ENCODE measurements at regions not wholly inside any gene's neighbourhood (a gene's known extent, or its start where the extent isn't known, plus 50 kb on each side); places are given as distances from the start of the nearest gene placed in this dataset.

DNA sequence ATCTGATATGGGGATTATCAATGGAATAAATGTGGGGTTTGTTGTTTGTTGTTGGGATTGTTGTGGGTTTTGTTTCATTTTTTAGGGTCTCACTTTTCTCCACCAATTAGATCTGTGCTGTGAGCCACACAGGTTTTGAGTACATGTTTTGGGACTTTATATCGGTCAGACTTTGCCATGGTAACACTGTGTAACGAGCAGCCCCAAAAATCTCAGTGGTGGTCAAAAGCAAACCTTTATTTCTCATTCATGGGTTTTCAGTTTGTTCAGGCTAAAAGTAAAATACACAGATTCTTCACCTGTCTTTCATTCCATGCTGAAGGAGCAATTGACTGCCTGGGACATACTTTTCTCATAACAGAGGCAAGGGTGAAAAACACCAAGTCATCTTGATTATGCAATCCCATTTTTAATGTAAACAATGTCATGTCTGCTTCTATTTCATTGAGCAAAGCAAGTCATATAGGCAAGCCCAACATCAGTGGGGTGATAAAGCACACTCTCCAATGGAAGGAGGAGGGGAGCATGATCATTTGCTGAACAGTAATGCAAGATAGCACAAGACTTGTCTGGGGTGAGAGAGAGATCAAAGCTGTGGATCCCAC is 101.1 kb upstream of the PLCB4 start:
- H3K36me3 ChIP-seq (ENCODE audit: insufficient read depth): no peaks in the 10 kb centered on the region
- Mint-ChIP-seq H3K36me3 (ENCODE audit: low read depth) (peaks cover 4% of the 10 kb centered on the region; the same call in 1 of the 3 replicates), H3K27ac (no peak overlapping the region), H3K4me1 (no peaks in the 10 kb centered on the region), H3K4me3 (no peak overlapping the region), H3K9me3 (peaks cover 11% of the 10 kb centered on the region), H3K27me3 (ENCODE audit: insufficient read depth, low read depth, poor library complexity) (no peaks in the 10 kb centered on the region)
- no peak for DNase-seq (ENCODE audit: low spot score)
- no peak overlapping the region for H3K27ac ChIP-seq (ENCODE audit: low read depth)
- H2AFZ ChIP-seq: no peak overlapping the region
- no peaks in the 10 kb centered on the region for H3K79me2 ChIP-seq (replicated peaks; ENCODE audit: insufficient read depth)
- no peak overlapping the region for H3K4me2 ChIP-seq
- no peak for ATAC-seq
- peaks cover 17% of the 10 kb centered on the region for H3K9me2 ChIP-seq (ENCODE audit: insufficient read depth)
- no peak overlapping the region for H3K4me3 ChIP-seq
- no peaks in the 10 kb centered on the region for H4K20me1 ChIP-seq (replicated peaks; ENCODE audit: insufficient read depth)
- no peaks in the 10 kb centered on the region for H3K27me3 ChIP-seq (ENCODE audit: insufficient read depth)
- TF ChIP-seq, protein P1, sequence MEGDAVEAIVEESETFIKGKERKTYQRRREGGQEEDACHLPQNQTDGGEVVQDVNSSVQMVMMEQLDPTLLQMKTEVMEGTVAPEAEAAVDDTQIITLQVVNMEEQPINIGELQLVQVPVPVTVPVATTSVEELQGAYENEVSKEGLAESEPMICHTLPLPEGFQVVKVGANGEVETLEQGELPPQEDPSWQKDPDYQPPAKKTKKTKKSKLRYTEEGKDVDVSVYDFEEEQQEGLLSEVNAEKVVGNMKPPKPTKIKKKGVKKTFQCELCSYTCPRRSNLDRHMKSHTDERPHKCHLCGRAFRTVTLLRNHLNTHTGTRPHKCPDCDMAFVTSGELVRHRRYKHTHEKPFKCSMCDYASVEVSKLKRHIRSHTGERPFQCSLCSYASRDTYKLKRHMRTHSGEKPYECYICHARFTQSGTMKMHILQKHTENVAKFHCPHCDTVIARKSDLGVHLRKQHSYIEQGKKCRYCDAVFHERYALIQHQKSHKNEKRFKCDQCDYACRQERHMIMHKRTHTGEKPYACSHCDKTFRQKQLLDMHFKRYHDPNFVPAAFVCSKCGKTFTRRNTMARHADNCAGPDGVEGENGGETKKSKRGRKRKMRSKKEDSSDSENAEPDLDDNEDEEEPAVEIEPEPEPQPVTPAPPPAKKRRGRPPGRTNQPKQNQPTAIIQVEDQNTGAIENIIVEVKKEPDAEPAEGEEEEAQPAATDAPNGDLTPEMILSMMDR (conservative IDR thresholded peaks at IDR 0.05; ENCODE audit: low read depth in 2 of 2): no peak
- TF ChIP-seq ZNF331 (CRISPR knock-in tag; IDR thresholded peaks at IDR 0.05; ENCODE audit: low read depth) (no peak), ZNF114 (CRISPR knock-in tag; IDR thresholded peaks at IDR 0.05) (no peak), POLR2AphosphoS5 (IDR thresholded peaks at IDR 0.05; ENCODE audit: low read depth) (no peak), CREB1 (CRISPR knock-in tag; IDR thresholded peaks at IDR 0.05; ENCODE audit: low read depth) (no peak), STAT1 (IDR thresholded peaks at IDR 0.05; ENCODE audit: unreplicated experiment) (no peak), JUNB (IDR thresholded peaks at IDR 0.05; ENCODE audit: unreplicated experiment) (no peak)
- TF ChIP-seq, protein P2, sequence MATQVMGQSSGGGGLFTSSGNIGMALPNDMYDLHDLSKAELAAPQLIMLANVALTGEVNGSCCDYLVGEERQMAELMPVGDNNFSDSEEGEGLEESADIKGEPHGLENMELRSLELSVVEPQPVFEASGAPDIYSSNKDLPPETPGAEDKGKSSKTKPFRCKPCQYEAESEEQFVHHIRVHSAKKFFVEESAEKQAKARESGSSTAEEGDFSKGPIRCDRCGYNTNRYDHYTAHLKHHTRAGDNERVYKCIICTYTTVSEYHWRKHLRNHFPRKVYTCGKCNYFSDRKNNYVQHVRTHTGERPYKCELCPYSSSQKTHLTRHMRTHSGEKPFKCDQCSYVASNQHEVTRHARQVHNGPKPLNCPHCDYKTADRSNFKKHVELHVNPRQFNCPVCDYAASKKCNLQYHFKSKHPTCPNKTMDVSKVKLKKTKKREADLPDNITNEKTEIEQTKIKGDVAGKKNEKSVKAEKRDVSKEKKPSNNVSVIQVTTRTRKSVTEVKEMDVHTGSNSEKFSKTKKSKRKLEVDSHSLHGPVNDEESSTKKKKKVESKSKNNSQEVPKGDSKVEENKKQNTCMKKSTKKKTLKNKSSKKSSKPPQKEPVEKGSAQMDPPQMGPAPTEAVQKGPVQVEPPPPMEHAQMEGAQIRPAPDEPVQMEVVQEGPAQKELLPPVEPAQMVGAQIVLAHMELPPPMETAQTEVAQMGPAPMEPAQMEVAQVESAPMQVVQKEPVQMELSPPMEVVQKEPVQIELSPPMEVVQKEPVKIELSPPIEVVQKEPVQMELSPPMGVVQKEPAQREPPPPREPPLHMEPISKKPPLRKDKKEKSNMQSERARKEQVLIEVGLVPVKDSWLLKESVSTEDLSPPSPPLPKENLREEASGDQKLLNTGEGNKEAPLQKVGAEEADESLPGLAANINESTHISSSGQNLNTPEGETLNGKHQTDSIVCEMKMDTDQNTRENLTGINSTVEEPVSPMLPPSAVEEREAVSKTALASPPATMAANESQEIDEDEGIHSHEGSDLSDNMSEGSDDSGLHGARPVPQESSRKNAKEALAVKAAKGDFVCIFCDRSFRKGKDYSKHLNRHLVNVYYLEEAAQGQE (IDR thresholded peaks at IDR 0.05; ENCODE audit: unreplicated experiment): no peak
- TF ChIP-seq, protein P3, sequence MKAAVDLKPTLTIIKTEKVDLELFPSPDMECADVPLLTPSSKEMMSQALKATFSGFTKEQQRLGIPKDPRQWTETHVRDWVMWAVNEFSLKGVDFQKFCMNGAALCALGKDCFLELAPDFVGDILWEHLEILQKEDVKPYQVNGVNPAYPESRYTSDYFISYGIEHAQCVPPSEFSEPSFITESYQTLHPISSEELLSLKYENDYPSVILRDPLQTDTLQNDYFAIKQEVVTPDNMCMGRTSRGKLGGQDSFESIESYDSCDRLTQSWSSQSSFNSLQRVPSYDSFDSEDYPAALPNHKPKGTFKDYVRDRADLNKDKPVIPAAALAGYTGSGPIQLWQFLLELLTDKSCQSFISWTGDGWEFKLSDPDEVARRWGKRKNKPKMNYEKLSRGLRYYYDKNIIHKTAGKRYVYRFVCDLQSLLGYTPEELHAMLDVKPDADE (IDR thresholded peaks at IDR 0.05): no peak
- TF ChIP-seq, protein P4, sequence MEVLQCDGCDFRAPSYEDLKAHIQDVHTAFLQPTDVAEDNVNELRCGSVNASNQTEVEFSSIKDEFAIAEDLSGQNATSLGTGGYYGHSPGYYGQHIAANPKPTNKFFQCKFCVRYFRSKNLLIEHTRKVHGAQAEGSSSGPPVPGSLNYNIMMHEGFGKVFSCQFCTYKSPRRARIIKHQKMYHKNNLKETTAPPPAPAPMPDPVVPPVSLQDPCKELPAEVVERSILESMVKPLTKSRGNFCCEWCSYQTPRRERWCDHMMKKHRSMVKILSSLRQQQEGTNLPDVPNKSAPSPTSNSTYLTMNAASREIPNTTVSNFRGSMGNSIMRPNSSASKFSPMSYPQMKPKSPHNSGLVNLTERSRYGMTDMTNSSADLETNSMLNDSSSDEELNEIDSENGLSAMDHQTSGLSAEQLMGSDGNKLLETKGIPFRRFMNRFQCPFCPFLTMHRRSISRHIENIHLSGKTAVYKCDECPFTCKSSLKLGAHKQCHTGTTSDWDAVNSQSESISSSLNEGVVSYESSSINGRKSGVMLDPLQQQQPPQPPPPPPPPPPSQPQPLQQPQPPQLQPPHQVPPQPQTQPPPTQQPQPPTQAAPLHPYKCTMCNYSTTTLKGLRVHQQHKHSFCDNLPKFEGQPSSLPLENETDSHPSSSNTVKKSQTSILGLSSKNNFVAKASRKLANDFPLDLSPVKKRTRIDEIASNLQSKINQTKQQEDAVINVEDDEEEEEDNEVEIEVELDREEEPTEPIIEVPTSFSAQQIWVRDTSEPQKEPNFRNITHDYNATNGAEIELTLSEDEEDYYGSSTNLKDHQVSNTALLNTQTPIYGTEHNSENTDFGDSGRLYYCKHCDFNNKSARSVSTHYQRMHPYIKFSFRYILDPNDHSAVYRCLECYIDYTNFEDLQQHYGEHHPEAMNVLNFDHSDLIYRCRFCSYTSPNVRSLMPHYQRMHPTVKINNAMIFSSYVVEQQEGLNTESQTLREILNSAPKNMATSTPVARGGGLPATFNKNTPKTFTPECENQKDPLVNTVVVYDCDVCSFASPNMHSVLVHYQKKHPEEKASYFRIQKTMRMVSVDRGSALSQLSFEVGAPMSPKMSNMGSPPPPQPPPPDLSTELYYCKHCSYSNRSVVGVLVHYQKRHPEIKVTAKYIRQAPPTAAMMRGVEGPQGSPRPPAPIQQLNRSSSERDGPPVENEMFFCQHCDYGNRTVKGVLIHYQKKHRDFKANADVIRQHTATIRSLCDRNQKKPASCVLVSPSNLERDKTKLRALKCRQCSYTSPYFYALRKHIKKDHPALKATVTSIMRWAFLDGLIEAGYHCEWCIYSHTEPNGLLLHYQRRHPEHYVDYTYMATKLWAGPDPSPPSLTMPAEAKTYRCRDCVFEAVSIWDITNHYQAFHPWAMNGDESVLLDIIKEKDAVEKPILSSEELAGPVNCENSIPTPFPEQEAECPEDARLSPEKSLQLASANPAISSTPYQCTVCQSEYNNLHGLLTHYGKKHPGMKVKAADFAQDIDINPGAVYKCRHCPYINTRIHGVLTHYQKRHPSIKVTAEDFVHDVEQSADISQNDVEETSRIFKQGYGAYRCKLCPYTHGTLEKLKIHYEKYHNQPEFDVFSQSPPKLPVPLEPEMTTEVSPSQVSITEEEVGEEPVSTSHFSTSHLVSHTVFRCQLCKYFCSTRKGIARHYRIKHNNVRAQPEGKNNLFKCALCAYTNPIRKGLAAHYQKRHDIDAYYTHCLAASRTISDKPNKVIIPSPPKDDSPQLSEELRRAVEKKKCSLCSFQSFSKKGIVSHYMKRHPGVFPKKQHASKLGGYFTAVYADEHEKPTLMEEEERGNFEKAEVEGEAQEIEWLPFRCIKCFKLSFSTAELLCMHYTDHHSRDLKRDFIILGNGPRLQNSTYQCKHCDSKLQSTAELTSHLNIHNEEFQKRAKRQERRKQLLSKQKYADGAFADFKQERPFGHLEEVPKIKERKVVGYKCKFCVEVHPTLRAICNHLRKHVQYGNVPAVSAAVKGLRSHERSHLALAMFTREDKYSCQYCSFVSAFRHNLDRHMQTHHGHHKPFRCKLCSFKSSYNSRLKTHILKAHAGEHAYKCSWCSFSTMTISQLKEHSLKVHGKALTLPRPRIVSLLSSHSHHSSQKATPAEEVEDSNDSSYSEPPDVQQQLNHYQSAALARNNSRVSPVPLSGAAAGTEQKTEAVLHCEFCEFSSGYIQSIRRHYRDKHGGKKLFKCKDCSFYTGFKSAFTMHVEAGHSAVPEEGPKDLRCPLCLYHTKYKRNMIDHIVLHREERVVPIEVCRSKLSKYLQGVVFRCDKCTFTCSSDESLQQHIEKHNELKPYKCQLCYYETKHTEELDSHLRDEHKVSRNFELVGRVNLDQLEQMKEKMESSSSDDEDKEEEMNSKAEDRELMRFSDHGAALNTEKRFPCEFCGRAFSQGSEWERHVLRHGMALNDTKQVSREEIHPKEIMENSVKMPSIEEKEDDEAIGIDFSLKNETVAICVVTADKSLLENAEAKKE (CRISPR knock-in tag; IDR thresholded peaks at IDR 0.05): no peak
- no peaks in the 10 kb centered on the region for H3F3A ChIP-seq (replicated peaks; ENCODE audit: low read depth)
- H3K4me1 ChIP-seq (ENCODE audit: insufficient read depth): no peaks in the 10 kb centered on the region

All from GM23338 (cell line).